ENCODE measurements at regions not wholly inside any gene's neighbourhood (a gene's known extent, or its start where the extent isn't known, plus 50 kb on each side); places are given as distances from the start of the nearest gene placed in this dataset.

- FAIRE-seq = no peak
- no peak for DNase-seq (ENCODE audit: low spot score)
These were observed 1495.9 kb downstream of the BRD1 start for GRCh38 chr22:48331691-48332220.

- DNase-seq (ENCODE audit: low spot score) (no peak), FAIRE-seq (no peak)
These were observed 1496.4 kb downstream of the BRD1 start for GRCh38 chr22:48331266-48331665.

- no peak for FAIRE-seq
- no peak for DNase-seq (ENCODE audit: low spot score)
These were observed 1500.0 kb downstream of the BRD1 start for GRCh38 chr22:48327721-48328120.

GRCh38 chr22:48323746-48324145, 1503.9 kb downstream of the BRD1 start:
- DNase-seq (ENCODE audit: low spot score) (no peak), FAIRE-seq (no peak)

GRCh38 chr22:48322907-48323306, 1504.8 kb downstream of the BRD1 start:
- FAIRE-seq (no peak), DNase-seq (ENCODE audit: low spot score) (no peak)

GRCh38 chr22:48321986-48322545, 1505.6 kb downstream of the BRD1 start:
- FAIRE-seq (no peak), DNase-seq (ENCODE audit: low spot score) (no peak)

- FAIRE-seq = no peak
- DNase-seq (ENCODE audit: low spot score) = no peak
These were observed 1506.8 kb downstream of the BRD1 start for GRCh38 chr22:48320683-48321451.

- FAIRE-seq (no peak), DNase-seq (ENCODE audit: low spot score) (no peak)
These were observed 1507.5 kb downstream of the BRD1 start for GRCh38 chr22:48320048-48320682.

GRCh38 chr22:48319321-48320047, 1508.2 kb downstream of the BRD1 start:
- DNase-seq (ENCODE audit: low spot score) (no peak), FAIRE-seq (no peak)

- no peak for DNase-seq (ENCODE audit: low spot score)
- FAIRE-seq = no peak
These were observed 1508.9 kb downstream of the BRD1 start for GRCh38 chr22:48318575-48319320.

- FAIRE-seq (no peak), DNase-seq (ENCODE audit: low spot score) (no peak)
These were observed 1509.5 kb downstream of the BRD1 start for GRCh38 chr22:48318173-48318572.

GRCh38 chr22:48316257-48317250, 1511.1 kb downstream of the BRD1 start:
- FAIRE-seq (no peak), DNase-seq (ENCODE audit: low spot score) (no peak)

GRCh38 chr22:48315439-48316256, 1512.0 kb downstream of the BRD1 start:
- no peak for DNase-seq (ENCODE audit: low spot score)

GRCh38 chr22:48314073-48314472, 1513.6 kb downstream of the BRD1 start:
- no peak for FAIRE-seq
- no peak for DNase-seq (ENCODE audit: low spot score)

More at GRCh38 chr22:48315439-48316256, 1512.0 kb downstream of the BRD1 start:
- FAIRE-seq = no peak

- DNase-seq (ENCODE audit: low spot score) = no peak
- no peak for FAIRE-seq
These were observed 1514.4 kb downstream of the BRD1 start for GRCh38 chr22:48313175-48313830.

GRCh38 chr22:48310740-48311139, 1516.9 kb downstream of the BRD1 start:
- FAIRE-seq = no peak
- DNase-seq (ENCODE audit: low spot score) = no peak

GRCh38 chr22:48310289-48310688, 1517.4 kb downstream of the BRD1 start:
- FAIRE-seq (no peak), DNase-seq (ENCODE audit: low spot score) (no peak)

- no peak for FAIRE-seq
- no peak for DNase-seq (ENCODE audit: low spot score)
These were observed 1517.8 kb downstream of the BRD1 start for GRCh38 chr22:48309836-48310235.

Measured in RCC 7860 (cell line).